Fibroblast of lung (primary cell): ENCODE measurements at regions not wholly inside any gene's neighbourhood (a gene's known extent, or its start where the extent isn't known, plus 50 kb on each side); places are given as distances from the start of the nearest gene placed in this dataset.
A peak's percentile ranks its signal among the peaks of the same experiment; 100 is the strongest.

Source experiments
- DNase-seq, 2 donors: peaks; one replicate each; pipeline versions ENCODE4 v3.0.0 to v3.0.0-alpha.2; 2010; ENCODE audit warnings: low read depth in 2 of 2
- H2AFZ ChIP-seq: 2 replicates; pipeline ENCODE4 v1.5.1; 2012; ENCODE audit warnings: low read length, control low read depth, inconsistent platforms
- H3K27ac ChIP-seq: 2 replicates; pipeline ENCODE4 v1.5.1; 2011; ENCODE audit warnings: low read length, control low read depth; ENCODE audit not compliant: insufficient read depth
- H3K27me3 ChIP-seq: 2 replicates; pipeline ENCODE4 v1.5.1; 2011; ENCODE audit warnings: mild to moderate bottlenecking, low read length; ENCODE audit not compliant: control insufficient read depth, insufficient read depth
- H3K36me3 ChIP-seq: 2 replicates; pipeline ENCODE4 v1.5.1; 2011; ENCODE audit warnings: low read length; ENCODE audit not compliant: control insufficient read depth, insufficient read depth
- H3K4me1 ChIP-seq: 2 replicates; pipeline ENCODE4 v1.5.1; 2011; ENCODE audit warnings: low read length; ENCODE audit not compliant: control insufficient read depth, insufficient read depth; ENCODE audit errors: extremely low read depth
- H3K4me2 ChIP-seq: 2 replicates; pipeline ENCODE4 v1.5.1; 2011; ENCODE audit warnings: low read length, control low read depth; ENCODE audit not compliant: insufficient read depth; ENCODE audit errors: extremely low read depth
- H3K4me3 ChIP-seq, 4 experiments: fragments of 200-600 bp in 1 of 4; sonication (generic) in 1 of 4; replicated peaks in 1 of 4; 2 replicates each; pipeline ENCODE4 v1.5.1; 2011 to 2016; ENCODE audit warnings: low read length in 4 of 4, low read depth in 3 of 4, mild to moderate bottlenecking in 3 of 4, control low read depth in 2 of 4, inconsistent platforms in 1 of 4, mixed read lengths in 1 of 4; ENCODE audit not compliant: insufficient read depth in 1 of 4; ENCODE audit errors: control extremely low read depth in 1 of 4
- H3K79me2 ChIP-seq: 2 replicates; pipeline ENCODE4 v1.5.1; 2012; ENCODE audit warnings: mild to moderate bottlenecking, low read length, inconsistent platforms; ENCODE audit not compliant: control insufficient read depth, insufficient read depth
- H3K9ac ChIP-seq: 2 replicates; pipeline ENCODE4 v1.5.1; 2011; ENCODE audit warnings: mild to moderate bottlenecking, low read length, control low read depth; ENCODE audit not compliant: insufficient read depth
- H3K9me3 ChIP-seq: 2 replicates; pipeline ENCODE4 v1.5.1; 2012; ENCODE audit warnings: low read depth, low read length; ENCODE audit not compliant: control insufficient read depth, insufficient read depth
- H4K20me1 ChIP-seq: 2 replicates; pipeline ENCODE4 v1.5.1; 2011; ENCODE audit warnings: low read length; ENCODE audit not compliant: control insufficient read depth, insufficient read depth; ENCODE audit errors: extremely low read depth
- EZH2 ChIP-seq: IDR thresholded peaks from 2 replicates; pipeline ENCODE4 v1.5.1; 2012; ENCODE audit warnings: low read length, control low read depth, mild to moderate bottlenecking; ENCODE audit errors: missing control alignments
- TF ChIP-seq, protein P1 (sequence below), 2 donors: IDR thresholded peaks in 1 of 2; conservative IDR thresholded peaks in 1 of 2; 1 replicate in 1 of 2; 2 replicates in 1 of 2; pipeline ENCODE4 v1.5.1; 2011 to 2012; ENCODE audit warnings: low read length in 2 of 2, control low read depth in 1 of 2, inconsistent platforms in 1 of 2, low read depth in 1 of 2, mild to moderate bottlenecking in 1 of 2

DNA sequence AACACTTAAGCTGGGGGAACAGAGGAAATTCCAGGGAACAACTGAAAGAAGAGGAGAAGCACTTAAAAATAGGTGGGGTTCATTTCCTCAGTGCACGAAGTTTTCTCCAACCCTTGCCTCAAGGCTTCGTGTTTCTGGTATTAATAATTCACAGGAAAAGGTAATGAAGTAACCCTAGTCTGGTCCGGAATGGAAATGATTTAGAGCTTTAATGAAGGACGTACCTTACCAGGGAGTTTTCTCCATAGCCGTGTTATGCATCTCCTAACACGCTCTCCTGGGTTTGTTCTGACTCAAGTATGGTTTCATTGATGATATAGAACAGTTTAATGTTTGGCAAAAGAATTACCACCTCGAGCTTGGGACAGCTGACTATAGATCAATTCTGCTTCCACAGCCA lies 214.2 kb downstream of the MTX2 start:
- no peak for TF ChIP-seq EZH2
- TF ChIP-seq, protein P1, sequence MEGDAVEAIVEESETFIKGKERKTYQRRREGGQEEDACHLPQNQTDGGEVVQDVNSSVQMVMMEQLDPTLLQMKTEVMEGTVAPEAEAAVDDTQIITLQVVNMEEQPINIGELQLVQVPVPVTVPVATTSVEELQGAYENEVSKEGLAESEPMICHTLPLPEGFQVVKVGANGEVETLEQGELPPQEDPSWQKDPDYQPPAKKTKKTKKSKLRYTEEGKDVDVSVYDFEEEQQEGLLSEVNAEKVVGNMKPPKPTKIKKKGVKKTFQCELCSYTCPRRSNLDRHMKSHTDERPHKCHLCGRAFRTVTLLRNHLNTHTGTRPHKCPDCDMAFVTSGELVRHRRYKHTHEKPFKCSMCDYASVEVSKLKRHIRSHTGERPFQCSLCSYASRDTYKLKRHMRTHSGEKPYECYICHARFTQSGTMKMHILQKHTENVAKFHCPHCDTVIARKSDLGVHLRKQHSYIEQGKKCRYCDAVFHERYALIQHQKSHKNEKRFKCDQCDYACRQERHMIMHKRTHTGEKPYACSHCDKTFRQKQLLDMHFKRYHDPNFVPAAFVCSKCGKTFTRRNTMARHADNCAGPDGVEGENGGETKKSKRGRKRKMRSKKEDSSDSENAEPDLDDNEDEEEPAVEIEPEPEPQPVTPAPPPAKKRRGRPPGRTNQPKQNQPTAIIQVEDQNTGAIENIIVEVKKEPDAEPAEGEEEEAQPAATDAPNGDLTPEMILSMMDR (conservative IDR thresholded peaks at IDR 0.05 in 1 of 2, IDR thresholded peaks at IDR 0.05 in 1 of 2; ENCODE audit: low read depth in 1 of 2, low read length in 2 of 2) = no peak
- Histone ChIP-seq H3K27me3 (peaks cover 5% of the 10 kb centered on the region), H2AFZ (no peak overlapping the region), H3K4me1 (no peaks in the 10 kb centered on the region), H3K4me2 (no peak overlapping the region), H3K9me3 (no peaks in the 10 kb centered on the region), H3K79me2 (no peaks in the 10 kb centered on the region), H3K27ac (no peak overlapping the region), H3K36me3 (no peaks in the 10 kb centered on the region), H3K4me3 (no peak overlapping the region), H4K20me1 (no peaks in the 10 kb centered on the region), H3K9ac (no peak overlapping the region)
- DNase-seq = no peak

DNA sequence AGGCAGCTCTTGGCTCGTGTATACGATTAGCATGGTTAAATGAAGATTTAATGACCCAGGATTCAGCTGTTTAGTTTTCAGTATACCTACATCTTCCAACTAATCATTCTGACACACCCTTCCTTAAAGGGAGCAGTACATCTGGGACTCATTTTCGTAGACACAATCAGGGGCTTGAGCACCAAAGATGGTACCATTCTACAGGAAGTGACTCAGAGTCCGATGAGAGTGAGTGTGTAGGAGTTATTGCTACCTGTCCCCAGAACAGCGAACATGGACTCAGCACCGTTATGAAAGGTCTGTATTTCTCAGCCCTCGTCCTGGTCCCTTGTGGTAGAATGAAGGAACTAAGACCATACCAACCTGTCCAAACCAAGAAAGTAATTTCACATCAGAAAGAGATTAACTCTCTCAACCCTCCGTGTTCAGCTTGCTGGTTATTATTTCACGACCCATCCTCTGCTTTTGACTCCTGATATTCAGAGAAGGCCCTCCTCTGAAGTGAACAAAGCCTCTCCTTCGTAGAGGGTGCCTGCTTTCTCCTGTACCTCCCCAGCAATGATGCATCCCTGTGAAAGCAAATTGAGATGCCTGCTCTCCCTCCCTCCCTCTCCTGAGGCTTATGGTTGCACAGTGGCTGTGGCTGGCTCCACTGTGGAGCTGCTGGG lies 214.8 kb downstream of the MTX2 start:
- H3K9ac ChIP-seq = no peak overlapping the region
- TF ChIP-seq, protein P1 (conservative IDR thresholded peaks at IDR 0.05 in 1 of 2, IDR thresholded peaks at IDR 0.05 in 1 of 2; ENCODE audit: low read depth in 1 of 2, low read length in 2 of 2) = no peak
- TF ChIP-seq EZH2 = no peak
- no peak overlapping the region for H3K4me3 ChIP-seq
- no peaks in the 10 kb centered on the region for H3K36me3 ChIP-seq
- no peaks in the 10 kb centered on the region for H3K4me1 ChIP-seq
- no peak overlapping the region for H3K27ac ChIP-seq
- H4K20me1 ChIP-seq = no peaks in the 10 kb centered on the region
- DNase-seq = no peak
- no peak overlapping the region for H2AFZ ChIP-seq
- no peak overlapping the region for H3K4me2 ChIP-seq
- H3K79me2 ChIP-seq = no peaks in the 10 kb centered on the region
- peaks cover 5% of the 10 kb centered on the region for H3K27me3 ChIP-seq
- H3K9me3 ChIP-seq = no peaks in the 10 kb centered on the region

DNA sequence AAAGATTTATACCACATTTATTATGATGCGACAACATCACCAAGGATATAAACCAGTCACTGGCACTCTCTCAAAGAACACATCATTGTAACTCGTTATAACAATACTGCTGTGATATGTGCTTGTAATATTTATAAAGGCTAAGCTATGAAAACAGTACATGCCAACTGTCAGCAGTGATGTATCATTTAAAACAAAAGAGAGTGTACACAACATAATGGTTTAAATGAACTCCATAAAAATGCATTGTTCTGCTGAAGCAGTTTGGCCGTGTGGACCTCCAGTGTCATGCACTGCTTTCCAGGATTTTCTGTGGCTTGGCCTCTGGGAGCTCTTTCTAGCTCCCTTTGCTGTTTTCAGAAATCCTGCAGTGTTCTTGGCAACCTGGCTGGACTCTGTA lies 215.6 kb downstream of the MTX2 start:
- H3K9ac ChIP-seq = no peak overlapping the region
- DNase-seq = peak; percentile 1 to 84
- no peak overlapping the region for H2AFZ ChIP-seq
- H3K79me2 ChIP-seq = no peaks in the 10 kb centered on the region
- H3K4me1 ChIP-seq = no peaks in the 10 kb centered on the region
- H4K20me1 ChIP-seq = no peaks in the 10 kb centered on the region
- H3K27me3 ChIP-seq = peaks cover 5% of the 10 kb centered on the region
- no peak overlapping the region for H3K4me3 ChIP-seq
- no peaks in the 10 kb centered on the region for H3K36me3 ChIP-seq
- H3K9me3 ChIP-seq = no peaks in the 10 kb centered on the region
- TF ChIP-seq, protein P1 (conservative IDR thresholded peaks at IDR 0.05 in 1 of 2, IDR thresholded peaks at IDR 0.05 in 1 of 2; ENCODE audit: low read depth in 1 of 2, low read length in 2 of 2) = no peak
- no peak for TF ChIP-seq EZH2
- H3K4me2 ChIP-seq = no peak overlapping the region
- no peak overlapping the region for H3K27ac ChIP-seq
